AG04449 (cell line): ENCODE measurements at regions not wholly inside any gene's neighbourhood (a gene's known extent, or its start where the extent isn't known, plus 50 kb on each side); places are given as distances from the start of the nearest gene placed in this dataset.

Source experiments
- CTCF ChIA-PET: fragments of 350-600 bp; formaldehyde crosslinking; extraction: SDS; loops from one replicate; lab custom pipeline; 2021; ENCODE audit warnings: antibody characterized with exemption; lab: Yijun Ruan, JAX
- POLR2A ChIA-PET: fragments of 400-600, 350-600 bp; formaldehyde crosslinking; extraction: SDS; loops from one replicate; lab custom pipeline; 2020; ENCODE audit warnings: antibody characterized with exemption, inconsistent platforms; lab: Yijun Ruan, JAX
- DNase-seq: peaks from one replicate; pipeline ENCODE4 v3.0.0-alpha.2; 2010; ENCODE audit warnings: low read depth, low spot score
- H3K4me3 ChIP-seq: 2 replicates; pipeline ENCODE4 v1.5.1; 2011; ENCODE audit warnings: low read depth, mild to moderate bottlenecking, control low read depth, low read length
- TF ChIP-seq, protein P1 (sequence below): IDR thresholded peaks from one replicate; pipeline ENCODE4 v1.5.1; 2011; ENCODE audit warnings: mild to moderate bottlenecking, moderate library complexity, low read length, control low read depth, inconsistent platforms; ENCODE audit not compliant: insufficient read depth; ENCODE audit errors: missing control alignments

DNA sequence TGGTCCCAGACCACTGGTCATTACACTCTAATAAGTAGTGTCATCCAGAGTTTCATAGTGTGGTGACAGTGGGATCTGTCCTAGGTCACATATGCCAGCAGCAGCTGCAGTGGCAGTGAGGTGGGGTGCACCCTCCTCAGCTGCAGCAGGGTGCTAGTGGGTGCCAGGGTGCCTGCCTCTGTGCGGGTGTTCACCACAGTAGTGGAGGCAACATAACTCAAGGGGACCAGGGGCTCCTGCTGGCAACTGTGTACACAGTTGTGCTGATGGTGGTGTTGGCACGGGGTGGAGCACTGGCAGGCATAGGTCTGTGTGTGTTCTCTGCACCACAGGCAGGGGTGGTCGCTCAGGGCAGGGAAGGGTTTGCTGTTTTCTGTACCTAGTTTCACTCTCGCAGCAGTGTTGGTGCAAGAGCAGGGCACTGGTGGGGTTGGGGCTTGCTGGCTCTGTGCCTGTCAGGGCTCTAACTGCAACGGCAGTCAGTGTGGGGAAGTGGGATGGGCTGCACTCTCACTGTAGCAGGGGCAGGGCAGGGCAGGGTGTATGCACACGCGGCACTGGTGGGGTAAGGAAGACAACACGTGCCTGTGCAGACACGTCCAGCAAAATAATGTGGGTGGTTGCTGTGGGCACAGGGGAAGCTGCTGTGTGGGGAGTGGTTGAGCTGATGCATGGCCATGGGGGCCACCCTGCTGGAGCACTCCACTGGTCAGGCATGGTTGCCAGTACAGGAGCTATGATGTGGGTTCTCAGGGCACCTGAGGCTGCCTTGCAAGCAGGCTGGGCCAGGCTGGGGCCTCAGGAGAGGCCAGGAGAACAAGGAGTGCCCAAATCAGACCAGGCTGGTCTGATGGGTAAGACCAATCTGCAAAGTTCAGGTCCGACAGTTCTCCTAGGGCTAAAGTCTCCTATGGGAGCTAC is 226.6 kb downstream of the MEIS1 start:
- no peak overlapping the region for H3K4me3 ChIP-seq
- ChIA-PET CTCF (no interaction called here), POLR2A (no interaction called here)
- DNase-seq, result no peak
- TF ChIP-seq, protein P1, sequence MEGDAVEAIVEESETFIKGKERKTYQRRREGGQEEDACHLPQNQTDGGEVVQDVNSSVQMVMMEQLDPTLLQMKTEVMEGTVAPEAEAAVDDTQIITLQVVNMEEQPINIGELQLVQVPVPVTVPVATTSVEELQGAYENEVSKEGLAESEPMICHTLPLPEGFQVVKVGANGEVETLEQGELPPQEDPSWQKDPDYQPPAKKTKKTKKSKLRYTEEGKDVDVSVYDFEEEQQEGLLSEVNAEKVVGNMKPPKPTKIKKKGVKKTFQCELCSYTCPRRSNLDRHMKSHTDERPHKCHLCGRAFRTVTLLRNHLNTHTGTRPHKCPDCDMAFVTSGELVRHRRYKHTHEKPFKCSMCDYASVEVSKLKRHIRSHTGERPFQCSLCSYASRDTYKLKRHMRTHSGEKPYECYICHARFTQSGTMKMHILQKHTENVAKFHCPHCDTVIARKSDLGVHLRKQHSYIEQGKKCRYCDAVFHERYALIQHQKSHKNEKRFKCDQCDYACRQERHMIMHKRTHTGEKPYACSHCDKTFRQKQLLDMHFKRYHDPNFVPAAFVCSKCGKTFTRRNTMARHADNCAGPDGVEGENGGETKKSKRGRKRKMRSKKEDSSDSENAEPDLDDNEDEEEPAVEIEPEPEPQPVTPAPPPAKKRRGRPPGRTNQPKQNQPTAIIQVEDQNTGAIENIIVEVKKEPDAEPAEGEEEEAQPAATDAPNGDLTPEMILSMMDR, result no peak

DNA sequence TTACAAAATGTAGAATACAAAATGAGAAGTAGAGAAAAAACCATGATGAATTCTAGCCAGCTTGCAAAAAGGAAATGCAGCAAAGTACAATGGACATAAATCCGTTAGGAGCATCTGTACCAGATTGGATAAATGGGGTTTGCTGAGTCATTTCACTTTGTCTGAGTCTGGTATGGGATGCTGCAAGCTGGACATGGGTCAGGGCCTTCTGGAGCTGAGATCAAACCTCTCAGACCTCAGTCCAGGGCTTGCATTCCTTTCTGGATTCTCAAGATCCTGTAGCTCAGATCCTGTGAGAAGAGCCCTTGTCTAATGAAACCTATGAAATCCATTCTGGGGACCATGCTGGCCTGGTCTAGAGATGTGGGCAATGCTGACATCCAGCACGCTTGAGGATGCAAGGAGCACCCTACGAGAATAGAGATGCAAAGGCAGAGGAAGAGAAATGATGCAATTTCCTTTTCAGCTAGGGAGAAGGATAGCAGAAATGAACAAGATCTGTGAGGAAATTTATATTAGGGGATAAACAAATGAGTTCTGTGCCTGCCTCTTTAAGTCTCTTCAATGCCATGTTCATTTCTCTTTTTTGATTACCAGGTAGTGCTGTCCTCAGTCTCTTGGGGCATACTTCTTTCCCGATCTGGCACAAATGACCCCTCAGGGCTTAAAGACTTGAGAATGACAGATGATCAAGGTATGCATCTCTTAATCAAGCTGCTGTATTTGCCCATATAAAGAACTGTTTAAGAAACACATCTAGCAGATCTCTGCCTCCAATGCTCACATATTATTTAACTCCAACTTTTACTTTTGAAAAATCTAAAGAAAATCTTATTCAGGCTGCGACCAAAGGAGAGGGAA is 230.4 kb downstream of the MEIS1 start:
- no peak overlapping the region for H3K4me3 ChIP-seq
- TF ChIP-seq, protein P1, result no peak
- ChIA-PET POLR2A (no interaction called here), CTCF (interaction anchor here (1.0 kb wide), 1 partner anchor 87 kb away, joined by 3 read pairs; no protein-coding TSS in a partner anchor)
- no peak for DNase-seq

DNA sequence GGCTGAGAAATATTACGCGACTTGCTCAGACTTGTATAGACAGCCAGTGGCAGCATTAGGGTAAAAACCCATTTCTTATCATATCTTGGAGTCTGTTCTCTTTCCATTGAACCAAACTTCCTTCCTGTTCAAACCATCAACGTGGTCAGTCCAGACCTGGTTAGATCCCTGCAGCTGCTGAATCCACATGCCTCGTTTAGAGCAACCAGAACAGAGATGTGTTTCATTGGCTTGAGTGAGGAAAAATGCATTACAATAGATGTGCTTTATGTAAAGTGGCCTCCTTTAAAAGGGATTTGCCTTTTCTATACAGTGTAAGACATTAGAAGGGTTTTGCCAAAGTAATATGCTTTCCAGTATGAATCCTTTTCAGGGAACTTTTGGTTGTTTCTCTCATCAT is 232.4 kb downstream of the MEIS1 start:
- POLR2A ChIA-PET, result no interaction called here
- no peak overlapping the region for H3K4me3 ChIP-seq
- CTCF ChIA-PET, result no interaction called here
- TF ChIP-seq, protein P1, result no peak
- DNase-seq, result no peak

DNA sequence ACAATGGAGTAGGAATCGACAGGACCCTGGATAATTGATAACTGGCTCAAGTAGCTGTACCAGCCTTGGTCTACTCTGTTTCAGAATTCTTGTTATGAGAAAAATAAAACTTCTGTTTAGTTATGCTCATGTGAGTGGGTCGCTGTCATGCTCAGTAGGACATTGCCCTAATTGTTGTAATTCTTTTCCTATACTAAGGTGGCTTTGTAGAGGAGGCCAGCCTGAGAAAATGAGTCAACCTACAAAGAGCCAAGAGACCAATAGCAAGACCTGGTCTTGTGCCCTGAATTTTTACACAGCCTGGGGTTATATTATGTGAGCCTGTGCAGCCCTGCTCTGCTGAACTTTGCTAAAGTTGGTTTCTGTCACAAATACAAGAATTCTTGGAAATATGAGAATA is 238.4 kb downstream of the MEIS1 start:
- no peak for DNase-seq
- ChIA-PET CTCF (no interaction called here), POLR2A (no interaction called here)
- H3K4me3 ChIP-seq, result no peak overlapping the region
- TF ChIP-seq, protein P1, result no peak

DNA sequence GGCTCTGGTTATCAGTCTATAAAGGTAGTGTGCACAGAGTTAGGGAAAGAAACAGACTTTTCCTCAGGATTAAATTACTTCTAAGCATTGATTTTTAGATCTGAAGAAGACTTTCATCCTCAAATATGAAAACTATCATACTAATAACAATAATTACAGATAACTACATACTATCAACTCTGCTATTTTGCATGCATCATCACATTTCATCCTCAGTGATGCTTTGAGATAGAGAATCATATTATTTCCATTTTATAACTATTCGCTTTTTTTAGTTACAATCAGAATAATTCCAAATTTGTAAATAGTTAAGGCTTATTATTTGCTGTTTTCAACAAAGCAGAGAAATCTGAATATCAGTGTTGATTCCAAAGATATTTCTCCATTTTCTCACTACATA is 239.2 kb downstream of the MEIS1 start:
- no peak for DNase-seq
- CTCF ChIA-PET, result no interaction called here
- H3K4me3 ChIP-seq, result no peak overlapping the region
- POLR2A ChIA-PET, result no interaction called here
- TF ChIP-seq, protein P1, result no peak

DNA sequence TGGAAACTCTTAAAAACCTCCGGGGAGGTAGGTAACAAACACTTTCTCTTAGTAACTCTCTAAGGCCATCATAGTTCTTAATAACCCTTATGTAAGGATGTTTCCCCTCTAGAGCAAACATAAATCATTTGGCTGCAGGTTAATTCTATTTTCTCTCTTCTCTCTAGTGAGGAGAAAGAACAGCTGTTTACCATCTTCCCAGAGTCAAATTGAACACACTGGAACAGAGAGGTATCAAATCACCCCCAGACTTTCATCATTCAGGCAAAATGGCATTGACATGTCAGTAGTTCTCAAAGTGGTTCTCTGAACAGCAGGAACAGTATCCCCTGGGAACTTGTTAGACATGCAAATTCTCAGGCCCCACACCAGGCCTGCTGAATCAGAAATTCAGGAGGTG is 240.7 kb downstream of the MEIS1 start:
- no peak for DNase-seq
- TF ChIP-seq, protein P1, result no peak
- CTCF ChIA-PET, result no interaction called here
- no peak overlapping the region for H3K4me3 ChIP-seq
- POLR2A ChIA-PET, result no interaction called here
